Naive B cell (primary cell): ENCODE measurements at regions not wholly inside any gene's neighbourhood (a gene's known extent, or its start where the extent isn't known, plus 50 kb on each side); places are given as distances from the start of the nearest gene placed in this dataset.
"Not testable (repeated sequence)": the region's sequence is repeated elsewhere in the genome, so short reads cannot be mapped to it uniquely, and the experiment has no call there.

Experiments used
- ATAC-seq, 2 donors: fragments of 150-1000 bp; cut with Tn5 transposase; 2 replicates each; pipeline ENCODE4 v1.10.0; 2021; ENCODE audit warnings: low read depth in 2 of 2, mild to moderate bottlenecking in 2 of 2, moderate library complexity in 2 of 2
- DNase-seq: peaks from one replicate; pipeline ENCODE4 v3.0.0; 2022
- H3K27ac Mint-ChIP-seq, 6 donors: one replicate each; pipeline ENCODE4 v1.8.0; 2020 to 2022; ENCODE audit warnings: mild to moderate bottlenecking in 6 of 6, mixed read lengths in 6 of 6, moderate library complexity in 5 of 6, inconsistent platforms in 2 of 6
- H3K27me3 Mint-ChIP-seq, 3 donors: one replicate each; pipeline ENCODE4 v1.8.0; 2021 to 2022; ENCODE audit warnings: mixed read lengths in 3 of 3, mild to moderate bottlenecking in 1 of 3
- H3K36me3 Mint-ChIP-seq, 2 donors: one replicate each; pipeline ENCODE4 v1.8.0; 2020 to 2022; ENCODE audit warnings: mixed read lengths in 2 of 2, inconsistent platforms in 1 of 2, mild to moderate bottlenecking in 1 of 2
- H3K4me1 Mint-ChIP-seq, 3 donors: one replicate each; pipeline ENCODE4 v1.8.0; 2020 to 2022; ENCODE audit warnings: mixed read lengths in 3 of 3, inconsistent platforms in 1 of 3, mild to moderate bottlenecking in 1 of 3, moderate library complexity in 1 of 3
- H3K4me3 Mint-ChIP-seq, 8 donors: one replicate each; pipeline ENCODE4 v1.8.0; 2020 to 2022; ENCODE audit warnings: mild to moderate bottlenecking in 8 of 8, mixed read lengths in 8 of 8, moderate library complexity in 8 of 8, inconsistent platforms in 2 of 8
- H3K9me3 Mint-ChIP-seq, 7 donors: one replicate each; pipeline ENCODE4 v1.8.0; 2020 to 2022; ENCODE audit warnings: mixed read lengths in 7 of 7, mild to moderate bottlenecking in 5 of 7, inconsistent platforms in 2 of 7, moderate library complexity in 1 of 7

- ATAC-seq, result no peak
- H3K27ac Mint-ChIP-seq, result peak overlapping the region in 1 of 6 donors; percentile 24
Measured at GRCh38 chr6:111949546-111949945, 76.3 kb upstream of the FYN start.

GRCh38 chr6:111949984-111950383, 76.7 kb upstream of the FYN start:
- not testable (repeated sequence) for H3K9me3 Mint-ChIP-seq, DNase-seq, H3K27ac Mint-ChIP-seq, ATAC-seq, H3K4me3 Mint-ChIP-seq, H3K4me1 Mint-ChIP-seq, H3K36me3 Mint-ChIP-seq
- H3K27me3 Mint-ChIP-seq, result peaks cover 5 to 20% (median 17%) of the 10 kb centered on the region in 3 donors

More at GRCh38 chr6:111949546-111949945, 76.3 kb upstream of the FYN start:
- Mint-ChIP-seq H3K4me3 (no peak overlapping the region), H3K36me3 (no peaks in the 10 kb centered on the region), H3K4me1 (no peaks in the 10 kb centered on the region), H3K27me3 (peaks cover 5 to 20% (median 17%) of the 10 kb centered on the region in 3 donors), H3K9me3 (peaks cover 0 to 4% (median 0%) of the 10 kb centered on the region in 7 donors)
- DNase-seq, result no peak

- no peaks in the 10 kb centered on the region for H3K4me1 Mint-ChIP-seq
- H3K36me3 Mint-ChIP-seq, result no peaks in the 10 kb centered on the region
- peak overlapping the region in 1 of 6 donors; percentile 9 for H3K27ac Mint-ChIP-seq
- H3K9me3 Mint-ChIP-seq, result peaks cover 0 to 4% (median 0%) of the 10 kb centered on the region in 7 donors
- H3K27me3 Mint-ChIP-seq, result peaks cover 5 to 20% (median 17%) of the 10 kb centered on the region in 3 donors
- no peak overlapping the region for H3K4me3 Mint-ChIP-seq
- DNase-seq (no peak), ATAC-seq (no peak)
Measured at GRCh38 chr6:111950661-111951496, 77.6 kb upstream of the FYN start.

GRCh38 chr6:111951497-111952085, 78.3 kb upstream of the FYN start:
- H3K4me1 Mint-ChIP-seq, result no peaks in the 10 kb centered on the region
- no peaks in the 10 kb centered on the region for H3K36me3 Mint-ChIP-seq
- DNase-seq (no peak), ATAC-seq (no peak)
- H3K27ac Mint-ChIP-seq, result no peak overlapping the region
- peaks cover 5 to 20% (median 17%) of the 10 kb centered on the region in 3 donors for H3K27me3 Mint-ChIP-seq
- H3K9me3 Mint-ChIP-seq, result peaks cover 0 to 4% (median 0%) of the 10 kb centered on the region in 7 donors
- H3K4me3 Mint-ChIP-seq, result no peak overlapping the region

- Mint-ChIP-seq H3K27ac (no peak overlapping the region), H3K9me3 (peaks cover 0 to 4% (median 0%) of the 10 kb centered on the region in 7 donors), H3K4me3 (no peak overlapping the region), H3K36me3 (no peaks in the 10 kb centered on the region), H3K4me1 (no peaks in the 10 kb centered on the region), H3K27me3 (peaks cover 5 to 20% (median 17%) of the 10 kb centered on the region in 3 donors)
- DNase-seq (no peak), ATAC-seq (no peak)
Measured at GRCh38 chr6:111952274-111952673, 79.0 kb upstream of the FYN start.

- H3K4me3 Mint-ChIP-seq, result no peak overlapping the region
- H3K36me3 Mint-ChIP-seq, result no peaks in the 10 kb centered on the region
- H3K27me3 Mint-ChIP-seq, result peaks cover 5 to 20% (median 17%) of the 10 kb centered on the region in 3 donors
- no peak overlapping the region for H3K27ac Mint-ChIP-seq
- H3K4me1 Mint-ChIP-seq, result no peaks in the 10 kb centered on the region
- DNase-seq (no peak), ATAC-seq (no peak)
- H3K9me3 Mint-ChIP-seq, result peaks cover 0 to 4% (median 0%) of the 10 kb centered on the region in 7 donors
Measured at GRCh38 chr6:111952821-111953540, 79.7 kb upstream of the FYN start.

- DNase-seq, result no peak
- Mint-ChIP-seq H3K4me1 (peaks cover 0 to 2% (median 0%) of the 10 kb centered on the region in 3 donors), H3K4me3 (no peak overlapping the region), H3K36me3 (no peaks in the 10 kb centered on the region), H3K27me3 (peaks cover 6 to 12% (median 9%) of the 10 kb centered on the region in 3 donors), H3K9me3 (no peaks in the 10 kb centered on the region), H3K27ac (no peak overlapping the region)
- ATAC-seq, result no peak
Measured at GRCh38 chr6:111956098-111956497, 82.8 kb upstream of the FYN start.

- no peak overlapping the region for H3K27ac Mint-ChIP-seq
- H3K36me3 Mint-ChIP-seq, result no peaks in the 10 kb centered on the region
- peaks cover 0 to 3% (median 0%) of the 10 kb centered on the region in 7 donors for H3K9me3 Mint-ChIP-seq
- no peak for ATAC-seq
- H3K4me1 Mint-ChIP-seq, result peaks cover 0 to 2% (median 0%) of the 10 kb centered on the region in 3 donors
- no peak for DNase-seq
- peaks cover 0 to 7% (median 5%) of the 10 kb centered on the region in 3 donors for H3K27me3 Mint-ChIP-seq
- no peak overlapping the region for H3K4me3 Mint-ChIP-seq
Measured at GRCh38 chr6:111957623-111958315, 84.5 kb upstream of the FYN start.

GRCh38 chr6:111958534-111958933, 85.3 kb upstream of the FYN start:
- Mint-ChIP-seq H3K9me3 (peaks cover 0 to 4% (median 0%) of the 10 kb centered on the region in 7 donors), H3K4me3 (no peak overlapping the region), H3K27me3 (peaks cover 0 to 8% (median 7%) of the 10 kb centered on the region in 3 donors), H3K36me3 (no peaks in the 10 kb centered on the region), H3K4me1 (peaks cover 0 to 2% (median 0%) of the 10 kb centered on the region in 3 donors), H3K27ac (no peak overlapping the region)
- DNase-seq (no peak), ATAC-seq (peak in 1 of 2 donors; percentile 33)

GRCh38 chr6:111959766-111960165, 86.5 kb upstream of the FYN start:
- Mint-ChIP-seq H3K9me3 (peaks cover 0 to 4% (median 0%) of the 10 kb centered on the region in 7 donors), H3K27ac (no peak overlapping the region), H3K4me1 (peaks cover 0 to 2% (median 0%) of the 10 kb centered on the region in 3 donors), H3K36me3 (no peaks in the 10 kb centered on the region), H3K27me3 (peaks cover 4 to 8% (median 7%) of the 10 kb centered on the region in 3 donors), H3K4me3 (no peak overlapping the region)
- ATAC-seq, result no peak
- DNase-seq, result no peak

- Mint-ChIP-seq H3K27ac (no peak overlapping the region), H3K27me3 (peaks cover 13 to 33% (median 23%) of the 10 kb centered on the region in 3 donors), H3K4me3 (no peak overlapping the region), H3K4me1 (peaks cover 0 to under 1% (median 0%) of the 10 kb centered on the region in 3 donors), H3K9me3 (peaks cover 0 to 4% (median 0%) of the 10 kb centered on the region in 7 donors), H3K36me3 (no peaks in the 10 kb centered on the region)
- DNase-seq, result no peak
- no peak for ATAC-seq
Measured at GRCh38 chr6:111967131-111967530, 86.8 kb upstream of the CCN6 start.

GRCh38 chr6:111970426-111970825, 83.5 kb upstream of the CCN6 start:
- ATAC-seq, result no peak
- no peak for DNase-seq
- Mint-ChIP-seq H3K27me3 (peaks cover 11 to 23% (median 23%) of the 10 kb centered on the region in 3 donors), H3K36me3 (no peaks in the 10 kb centered on the region), H3K4me3 (no peak overlapping the region), H3K27ac (no peak overlapping the region), H3K9me3 (no peaks in the 10 kb centered on the region), H3K4me1 (peaks cover 0 to 3% (median 0%) of the 10 kb centered on the region in 3 donors)
